ENCODE measurements at regions not wholly inside any gene's neighbourhood (a gene's known extent, or its start where the extent isn't known, plus 50 kb on each side); places are given as distances from the start of the nearest gene placed in this dataset.

DNA sequence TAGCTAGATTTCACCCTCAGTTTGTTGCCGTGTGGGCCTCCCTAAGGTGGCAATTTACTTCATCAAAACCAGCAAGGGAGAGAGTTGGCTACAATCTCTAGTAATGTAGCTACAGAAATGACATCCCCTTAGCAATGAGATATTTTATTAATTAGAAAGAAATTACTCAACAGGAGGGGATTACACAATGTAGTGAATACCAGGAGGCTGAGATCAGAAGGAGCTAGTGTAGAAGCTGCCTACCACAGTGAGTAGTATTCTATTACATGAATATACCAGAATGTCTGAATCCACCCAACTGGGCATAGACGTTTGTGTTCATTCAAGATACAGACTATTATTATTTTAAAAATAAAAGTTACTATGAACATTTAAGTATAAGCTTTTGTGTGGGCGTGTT is 868.2 kb upstream of the CXADR start:
- no peak for DNase-seq (ENCODE audit: low read depth)

DNA sequence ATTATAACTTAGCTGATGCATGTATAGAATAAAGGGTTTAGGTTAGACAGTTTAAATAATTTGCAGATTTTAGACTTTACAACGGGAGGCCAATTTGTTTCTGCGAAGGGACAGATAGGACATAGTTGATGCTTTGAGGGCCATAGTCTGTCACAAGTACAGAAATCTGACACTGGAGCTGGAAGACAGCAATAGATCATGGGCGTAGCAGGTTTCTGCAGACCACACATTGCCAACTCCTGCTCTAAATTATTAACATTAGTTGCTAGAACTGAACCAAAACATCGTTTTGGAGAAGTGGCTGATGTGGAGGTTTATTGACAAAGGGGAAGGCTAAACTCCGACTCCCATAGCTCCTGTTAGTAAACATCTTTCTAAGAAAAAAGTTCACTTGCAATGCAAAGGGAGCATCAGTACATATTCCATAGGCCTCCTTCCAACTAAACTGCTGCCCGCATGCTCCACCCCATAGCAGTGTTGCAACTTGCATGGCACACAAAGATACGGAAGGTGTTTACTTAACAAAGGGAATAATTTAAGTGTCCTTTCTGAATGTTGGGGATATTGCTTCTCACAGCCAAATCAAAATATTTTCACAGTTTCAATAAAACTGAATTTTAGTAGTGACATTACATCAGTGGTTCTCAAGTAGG is 862.0 kb upstream of the CXADR start:
- no peak for DNase-seq (ENCODE audit: low read depth)

GRCh38 chr21:16651956-16652355 is 860.9 kb upstream of the CXADR start:
- no peak for DNase-seq (ENCODE audit: low read depth)

GRCh38 chr21:16663436-16663835 is 849.4 kb upstream of the CXADR start:
- no peak for DNase-seq (ENCODE audit: low read depth)

GRCh38 chr21:16667395-16667794 is 845.4 kb upstream of the CXADR start:
- no peak for DNase-seq (ENCODE audit: low read depth)

- no peak for DNase-seq (ENCODE audit: low read depth)
Measured at GRCh38 chr21:16674949-16675348, 837.9 kb upstream of the CXADR start.

DNA sequence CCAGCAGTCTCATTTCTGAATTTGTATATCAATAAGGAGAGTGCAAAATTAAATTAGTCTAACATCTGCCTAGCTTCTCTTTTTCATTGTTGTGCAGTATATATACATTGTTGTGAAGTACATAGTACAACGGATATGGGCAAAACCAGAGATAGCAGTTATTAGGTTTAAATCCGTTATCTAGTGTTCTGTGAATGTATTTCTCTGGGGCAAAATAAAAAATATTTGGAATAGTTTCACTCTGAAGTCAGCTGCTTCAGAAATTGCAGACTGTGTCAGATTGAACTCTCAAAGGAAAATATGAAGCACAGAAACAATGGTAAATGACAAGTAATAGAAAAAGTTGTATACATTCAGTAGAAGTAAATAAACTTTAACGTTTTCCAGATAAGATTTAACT is 836.5 kb upstream of the CXADR start:
- no peak for DNase-seq (ENCODE audit: low read depth)

DNA sequence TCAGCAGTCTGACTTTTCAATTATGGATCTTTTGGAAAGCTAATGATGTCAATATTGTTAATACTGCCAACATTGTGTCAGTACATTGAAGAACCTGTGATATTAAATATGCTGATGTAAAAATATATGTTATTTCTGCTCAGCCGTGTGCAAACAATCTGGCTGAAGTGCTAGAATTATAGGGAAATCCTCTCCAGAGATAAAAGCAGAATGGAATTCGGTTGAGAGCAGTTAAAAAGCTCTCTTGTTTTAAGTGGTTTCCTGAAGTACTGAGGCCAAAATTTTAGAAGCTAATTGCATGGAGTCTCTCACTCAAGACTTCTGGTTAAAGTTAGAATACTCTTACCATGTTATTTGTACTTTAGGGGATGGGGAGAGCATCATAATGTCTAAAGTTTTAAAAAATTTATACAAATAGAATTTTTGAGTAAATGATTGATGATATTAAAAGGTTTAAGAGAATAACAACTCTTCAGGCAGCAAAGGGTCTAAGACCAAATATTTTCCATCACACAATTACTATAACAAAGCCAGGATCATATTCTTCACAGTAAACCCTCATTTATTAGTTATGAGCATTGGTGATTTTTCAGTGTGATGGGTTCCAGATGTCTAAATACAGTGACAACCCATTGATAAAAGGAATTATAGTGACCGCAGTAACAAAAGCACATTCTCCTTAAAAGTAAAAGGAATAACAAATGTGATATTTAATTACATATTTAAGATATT is 834.2 kb upstream of the CXADR start:
- no peak for DNase-seq (ENCODE audit: low read depth)

- no peak for DNase-seq (ENCODE audit: low read depth)
Measured at GRCh38 chr21:16695074-16695473, 817.8 kb upstream of the CXADR start.

GRCh38 chr21:16707274-16707673 is 805.6 kb upstream of the CXADR start:
- no peak for DNase-seq (ENCODE audit: low read depth)

DNA sequence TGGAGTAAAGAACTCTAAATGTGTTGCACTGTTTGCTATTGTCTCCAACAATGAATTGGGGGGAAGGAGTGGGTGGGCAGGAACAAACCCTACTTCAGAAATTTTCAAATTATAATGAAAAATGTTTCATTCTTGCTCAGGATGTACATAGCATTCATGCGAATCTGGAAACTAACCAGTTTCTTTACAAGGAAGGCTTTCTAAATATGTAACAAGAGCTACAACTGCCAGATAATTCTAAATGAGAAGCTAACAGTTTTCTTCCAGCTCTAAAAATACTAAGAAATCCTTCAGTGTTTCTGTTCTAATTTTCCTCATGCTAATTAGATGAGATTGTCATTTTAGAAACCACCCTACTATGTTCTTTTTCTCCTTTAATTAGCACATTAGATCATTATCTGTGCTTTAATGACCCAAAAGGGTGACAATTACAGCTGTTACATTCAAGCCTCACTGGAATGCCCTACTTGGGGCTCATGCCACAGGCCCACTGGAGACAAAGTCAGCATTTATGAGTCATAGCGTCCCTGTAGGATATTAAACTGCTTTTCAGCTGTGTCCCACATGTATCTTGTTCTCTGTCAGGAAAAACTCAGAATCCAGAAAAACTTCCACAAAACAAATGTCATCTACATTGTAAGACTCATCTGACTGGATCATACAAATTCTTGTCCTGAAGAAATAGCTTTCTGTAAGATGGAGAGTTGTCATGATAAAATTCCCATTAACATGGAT is 804.6 kb upstream of the CXADR start:
- DNase-seq (ENCODE audit: low read depth): no peak

DNA sequence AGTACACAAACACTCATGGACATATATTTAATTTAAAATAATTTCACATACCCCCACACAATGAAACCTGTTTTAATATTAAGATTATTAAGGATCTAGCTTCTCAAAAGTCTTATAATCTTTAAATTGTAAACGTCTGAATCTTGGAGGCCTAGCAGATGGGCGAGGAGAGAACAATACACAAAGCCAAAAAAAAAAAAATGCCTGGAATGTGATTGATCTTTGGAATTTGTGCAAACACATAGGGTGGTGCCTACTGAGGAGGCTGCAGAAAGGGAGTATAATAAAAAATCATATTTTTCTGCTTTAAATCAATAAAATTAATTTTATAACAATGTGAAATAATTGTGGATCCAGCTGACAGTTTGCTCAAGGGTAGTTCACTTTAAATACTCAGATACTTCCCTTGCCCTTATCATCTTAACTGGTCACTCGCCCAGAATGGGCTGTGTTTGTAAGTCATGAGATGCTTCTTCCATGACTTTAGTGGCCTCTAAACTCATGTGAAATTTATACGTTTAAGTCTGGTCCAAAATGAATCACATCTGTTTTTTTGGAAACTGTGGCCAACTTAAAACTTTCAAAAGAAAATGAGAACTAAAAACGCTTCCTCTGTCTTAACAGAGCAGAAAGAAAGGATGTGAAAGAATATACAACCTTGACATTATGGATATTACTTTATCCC is 802.8 kb upstream of the CXADR start:
- DNase-seq (ENCODE audit: low read depth): no peak

- DNase-seq (ENCODE audit: low read depth): no peak
Measured at GRCh38 chr21:16711757-16712156, 801.1 kb upstream of the CXADR start.

DNA sequence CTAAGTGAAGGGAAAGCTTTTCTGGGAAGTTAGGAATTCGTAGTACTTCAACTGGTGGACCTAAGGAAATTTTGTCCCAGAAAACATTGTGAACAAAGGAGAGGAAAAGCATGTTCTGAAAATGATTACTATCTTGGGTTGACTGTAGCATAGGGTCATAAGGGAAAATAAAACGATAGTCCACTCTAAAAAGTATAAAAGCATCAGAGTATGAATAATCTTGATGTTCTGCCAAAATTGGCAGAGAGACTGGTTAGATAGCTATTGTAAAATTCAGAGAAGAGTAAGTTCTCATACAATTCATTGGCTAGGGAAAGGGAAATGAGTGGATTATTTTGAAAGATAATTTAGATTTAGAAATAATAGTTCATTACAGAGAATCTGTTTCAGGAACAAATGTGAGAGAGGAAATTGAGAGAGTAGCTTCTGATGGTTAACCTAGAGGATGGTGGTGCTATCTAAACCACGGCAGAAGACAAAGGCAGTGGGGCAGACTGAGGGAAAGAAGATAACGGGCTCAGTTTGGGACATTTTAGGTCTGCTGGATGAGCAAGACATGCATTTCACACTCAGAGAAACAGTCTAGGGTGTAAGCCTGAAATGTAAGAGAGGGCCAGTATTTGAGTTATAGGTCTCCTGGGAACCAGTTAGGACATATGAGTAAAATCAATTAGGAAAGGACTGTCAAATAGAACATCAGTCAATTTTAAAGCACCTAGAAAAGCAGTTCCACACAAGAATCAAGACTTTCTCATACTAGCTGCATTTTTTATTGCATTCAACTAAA is 799.3 kb upstream of the CXADR start:
- no peak for DNase-seq (ENCODE audit: low read depth)

- no peak for DNase-seq (ENCODE audit: low read depth)
Measured at GRCh38 chr21:16740511-16740910, 772.3 kb upstream of the CXADR start.

DNA sequence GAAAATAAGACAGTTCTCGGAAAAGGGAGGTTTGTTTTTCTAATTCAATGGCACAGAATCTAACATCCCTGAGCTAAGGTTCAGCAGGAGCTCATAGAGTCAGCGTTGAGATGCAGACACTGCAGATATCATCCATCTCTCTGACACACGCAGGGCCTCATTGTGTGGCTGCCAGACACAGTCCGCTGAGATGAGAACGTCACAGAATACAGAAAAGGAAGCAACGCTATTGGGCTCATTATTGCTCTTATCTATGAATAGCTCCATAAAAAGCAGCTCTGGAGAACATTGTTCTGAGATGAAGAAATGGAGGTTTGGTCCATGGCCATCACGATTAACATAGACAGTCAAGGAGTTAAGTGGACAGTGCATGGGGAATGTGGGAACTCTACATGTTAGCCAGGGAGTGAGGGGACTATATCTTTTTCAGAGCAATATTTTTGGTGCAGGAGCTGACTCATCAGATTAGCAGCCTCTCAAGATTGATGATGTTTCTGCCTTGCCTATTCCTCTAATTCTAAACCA is 771.6 kb upstream of the CXADR start:
- DNase-seq (ENCODE audit: low read depth): no peak

DNA sequence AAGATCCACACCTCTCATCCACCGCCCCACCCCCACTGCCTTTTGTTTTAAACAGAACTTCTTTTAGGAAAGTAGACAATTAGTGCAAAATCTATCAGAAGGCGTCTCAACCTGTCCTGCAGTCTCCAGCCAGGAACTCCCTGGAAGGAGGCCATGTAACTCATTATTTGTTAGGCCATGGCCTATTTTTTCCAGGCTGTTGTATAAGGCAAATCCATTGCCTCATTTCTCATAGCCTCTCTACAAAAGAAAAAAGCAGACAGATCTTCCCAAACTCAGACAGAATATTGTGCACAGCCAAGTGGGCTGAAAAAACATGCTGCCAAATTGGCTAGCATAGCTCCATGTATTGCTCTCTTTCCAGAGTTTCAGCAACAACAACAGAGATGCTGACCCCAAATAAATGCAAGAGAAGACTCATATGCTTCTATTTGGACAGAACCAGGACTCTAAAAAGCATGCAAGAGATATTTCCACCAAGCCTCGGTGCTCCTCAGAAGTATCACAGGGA is 770.7 kb upstream of the CXADR start:
- no peak for DNase-seq (ENCODE audit: low read depth)

- DNase-seq (ENCODE audit: low read depth): no peak
Measured at GRCh38 chr21:16742741-16743140, 770.1 kb upstream of the CXADR start.

- DNase-seq (ENCODE audit: low read depth): no peak
Measured at GRCh38 chr21:16743317-16743716, 769.5 kb upstream of the CXADR start.

DNA sequence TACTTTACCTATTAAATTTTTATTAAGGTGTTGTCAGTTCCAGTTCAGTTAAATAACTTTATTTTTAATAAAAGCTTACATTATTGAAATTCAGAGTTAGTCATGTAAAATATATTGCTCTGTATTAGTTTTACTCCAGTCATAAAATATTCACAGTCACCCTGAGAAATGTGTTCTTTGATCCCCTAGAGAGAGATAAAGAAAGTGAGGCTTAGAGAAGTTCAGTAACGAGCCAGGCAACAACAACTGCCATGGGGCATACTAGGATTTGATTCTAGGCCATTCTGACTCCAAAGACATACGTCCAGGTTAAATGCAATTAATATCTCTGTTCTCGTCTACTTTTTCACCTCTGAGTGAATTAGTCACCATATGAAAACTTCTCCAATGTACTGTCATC is 761.9 kb upstream of the CXADR start:
- no peak for DNase-seq (ENCODE audit: low read depth)

DNA sequence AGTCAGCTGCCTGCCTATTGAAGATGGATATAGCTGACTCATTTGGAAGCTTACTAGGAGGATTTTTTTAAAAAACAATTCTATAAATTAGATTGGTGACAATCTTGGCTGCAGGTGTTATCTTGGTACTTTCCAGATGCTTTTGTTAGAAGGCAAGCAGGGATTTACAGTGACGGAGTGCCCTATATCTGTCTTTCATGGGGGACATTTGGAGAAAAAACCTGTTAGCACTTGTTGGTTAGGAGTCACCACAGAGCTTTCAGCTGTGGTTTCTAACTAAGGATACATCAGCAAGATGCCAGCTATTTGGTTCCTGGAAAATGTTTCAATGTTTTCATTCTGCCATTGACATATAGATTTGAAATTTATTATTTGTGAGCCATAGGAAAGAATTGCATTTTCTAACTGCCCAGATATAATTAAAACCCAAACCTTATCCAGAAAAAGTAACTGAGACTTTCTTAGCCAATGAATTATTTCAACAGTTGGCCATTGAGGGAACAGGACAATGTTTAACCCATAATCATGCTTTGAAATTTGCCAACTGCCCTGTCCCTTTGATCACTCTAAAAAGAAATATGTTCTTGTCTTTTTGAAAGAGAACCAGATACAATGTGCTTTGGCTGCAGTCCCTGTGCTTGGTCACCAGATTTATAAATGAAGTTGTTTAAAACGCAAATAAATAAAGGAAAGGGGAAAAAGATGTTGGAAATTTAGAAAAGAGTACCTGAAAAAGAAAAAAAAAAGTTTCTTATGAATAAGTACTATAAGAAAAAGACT is 761.0 kb upstream of the CXADR start:
- DNase-seq (ENCODE audit: low read depth): no peak
